Stimulated activated CD8-positive, alpha-beta memory T cell treated with anti-CD3 and anti-CD28 coated beads, Interleukin-4, amount 100 ng/mL, for 48 hours (primary cell): ENCODE measurements at regions not wholly inside any gene's neighbourhood (a gene's known extent, or its start where the extent isn't known, plus 50 kb on each side); places are given as distances from the start of the nearest gene placed in this dataset.
A peak's percentile ranks its signal among the peaks of the same experiment; 100 is the strongest.

Experiments
- DNase-seq: peaks from one replicate; pipeline ENCODE4 v3.0.0-alpha.2; 2020

DNA sequence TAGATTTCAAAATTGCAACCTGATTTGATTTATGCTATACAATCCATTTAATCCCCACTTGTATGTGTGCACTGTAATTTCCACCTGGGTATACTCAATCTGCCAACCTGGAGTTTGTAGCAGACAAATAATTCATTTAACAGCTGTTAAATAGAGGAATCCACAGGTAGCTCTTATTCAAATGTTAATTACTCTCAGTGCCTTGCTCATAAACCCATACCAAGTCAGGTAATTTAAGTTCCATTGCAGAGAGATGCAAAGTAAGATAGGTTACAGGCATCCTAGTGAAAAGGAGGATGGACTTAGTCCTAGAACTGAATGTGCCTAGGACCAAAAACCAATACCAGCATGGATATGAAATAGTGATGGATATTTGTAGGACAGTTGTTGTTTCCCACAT, 674.2 kb downstream of the TBL1XR1 start:
- DNase-seq = no peak

DNA sequence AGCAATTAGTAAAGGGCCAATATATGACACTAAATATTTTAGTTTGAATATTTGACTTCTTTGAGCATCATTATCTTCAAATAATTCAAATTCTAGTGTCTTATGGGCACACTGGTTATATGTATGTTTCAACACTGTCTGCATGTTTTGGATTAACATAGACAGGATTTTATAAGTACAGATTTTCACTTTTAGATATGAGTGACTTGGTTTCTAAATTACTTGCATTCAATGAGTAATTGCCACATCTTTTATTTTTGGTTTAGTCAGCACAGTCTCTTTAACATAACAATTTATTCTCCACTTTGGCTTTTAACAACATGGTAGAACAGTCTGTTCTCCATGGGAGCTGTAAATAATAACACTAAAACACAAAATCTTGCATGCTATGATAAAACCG, 674.8 kb downstream of the TBL1XR1 start:
- DNase-seq = no peak

DNA sequence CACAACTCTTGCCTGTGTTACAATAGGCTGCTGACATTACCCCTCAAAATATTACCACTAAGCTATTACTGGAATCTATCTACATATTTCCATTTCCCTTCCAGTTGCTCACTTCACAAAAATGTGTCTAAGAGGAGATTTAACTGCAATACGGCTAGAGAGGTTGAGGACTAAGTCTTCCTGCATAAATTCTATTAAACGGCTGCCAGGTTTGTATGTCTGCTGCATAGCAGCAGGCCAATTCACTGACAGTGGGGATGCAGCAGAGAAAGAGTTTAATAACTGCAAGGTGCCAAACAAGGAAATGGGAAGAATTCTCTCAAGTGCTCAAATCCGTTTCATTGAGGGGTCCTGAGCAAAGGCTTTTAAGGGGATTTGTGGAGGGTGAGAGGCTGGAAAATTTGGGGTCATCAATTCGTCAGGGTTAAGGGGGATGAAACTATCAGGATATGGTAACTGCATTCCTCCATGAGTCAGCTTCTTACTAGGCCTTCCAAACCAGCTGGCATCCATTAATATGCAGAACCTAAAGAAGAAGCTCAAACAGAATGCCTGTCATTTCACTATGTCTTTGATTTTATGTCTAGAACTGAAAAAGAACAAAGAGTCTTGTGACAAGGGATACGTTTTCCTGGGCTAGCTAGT, 675.6 kb downstream of the TBL1XR1 start:
- no peak for DNase-seq

DNA sequence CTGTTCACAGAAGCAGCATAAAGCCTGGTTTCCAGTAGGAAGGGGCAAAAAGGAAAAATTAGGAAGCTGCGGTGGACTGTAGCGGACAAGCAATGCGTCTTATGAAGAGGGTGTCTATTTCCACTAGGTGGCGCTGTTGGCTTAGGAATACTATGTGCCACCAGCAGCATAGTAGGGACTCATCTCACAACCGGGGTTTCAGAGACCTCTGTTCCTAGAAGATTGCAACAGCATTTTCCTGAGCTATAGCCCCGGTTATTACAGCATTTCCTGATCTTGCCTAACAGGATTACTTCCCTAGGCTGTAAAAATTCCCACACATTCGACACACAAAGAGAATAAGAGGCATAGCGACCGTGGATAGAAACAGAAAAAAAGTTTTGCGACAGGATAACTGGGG, 683.0 kb downstream of the TBL1XR1 start:
- DNase-seq = peak; percentile 34

DNA sequence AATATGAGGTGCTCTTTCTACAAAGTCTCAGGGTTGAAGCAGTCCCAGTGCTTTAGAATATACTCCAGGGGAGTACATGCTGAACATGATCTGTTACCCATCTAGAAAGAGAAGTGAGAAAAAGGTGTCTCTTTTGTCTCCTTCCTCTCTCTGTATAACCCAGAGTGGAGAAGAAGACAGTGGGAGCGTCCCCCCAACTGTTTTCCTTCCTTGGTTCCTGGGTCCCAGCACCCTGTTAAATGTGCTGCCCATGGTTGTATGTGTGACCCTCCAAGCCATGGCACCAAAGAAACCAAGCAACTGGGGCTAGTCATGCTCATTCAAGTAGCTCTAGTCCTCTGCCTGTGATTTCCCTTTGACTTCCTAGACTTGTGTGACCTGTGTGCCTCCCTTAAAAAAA, 683.7 kb downstream of the TBL1XR1 start:
- peak; percentile 38 for DNase-seq

DNA sequence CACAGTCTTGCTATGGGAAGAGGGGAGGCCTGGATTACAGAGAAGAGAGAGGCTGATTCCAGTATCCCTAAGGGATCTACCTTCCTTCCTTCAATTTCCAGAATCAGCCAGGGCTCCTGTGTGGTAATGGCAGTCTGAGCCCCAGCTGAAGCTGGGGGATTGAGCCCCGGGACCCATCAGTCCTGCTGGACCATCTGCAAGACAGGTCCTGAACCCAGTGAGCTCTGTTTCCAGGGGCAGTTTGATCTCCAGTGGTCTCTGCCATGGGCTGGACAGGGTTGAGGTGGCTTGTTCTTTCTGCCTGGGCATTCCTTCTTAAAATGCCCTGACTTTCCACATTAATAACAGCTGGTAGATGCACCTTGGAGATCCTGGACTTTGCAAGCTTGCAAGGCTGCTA, 685.2 kb downstream of the TBL1XR1 start:
- no peak for DNase-seq

DNA sequence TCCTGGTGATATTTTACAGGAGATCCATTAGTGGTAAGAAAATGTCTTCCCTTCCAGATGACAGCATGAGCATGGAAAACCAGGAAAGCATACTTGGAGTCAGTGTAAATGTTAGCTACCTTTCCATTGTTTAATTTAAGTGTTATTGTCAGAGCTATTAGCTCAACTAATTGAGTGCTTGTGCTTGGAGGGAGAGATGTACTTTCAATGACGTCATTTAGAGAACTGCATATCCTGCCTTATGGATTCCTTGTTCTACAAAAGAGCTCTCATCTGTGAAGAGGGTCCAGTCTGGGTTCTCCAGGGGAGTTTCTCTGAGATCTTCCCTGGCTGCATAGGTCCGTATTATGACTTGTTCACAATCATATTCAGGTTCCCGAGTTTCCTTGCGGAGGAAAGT, 687.2 kb downstream of the TBL1XR1 start:
- DNase-seq = no peak

DNA sequence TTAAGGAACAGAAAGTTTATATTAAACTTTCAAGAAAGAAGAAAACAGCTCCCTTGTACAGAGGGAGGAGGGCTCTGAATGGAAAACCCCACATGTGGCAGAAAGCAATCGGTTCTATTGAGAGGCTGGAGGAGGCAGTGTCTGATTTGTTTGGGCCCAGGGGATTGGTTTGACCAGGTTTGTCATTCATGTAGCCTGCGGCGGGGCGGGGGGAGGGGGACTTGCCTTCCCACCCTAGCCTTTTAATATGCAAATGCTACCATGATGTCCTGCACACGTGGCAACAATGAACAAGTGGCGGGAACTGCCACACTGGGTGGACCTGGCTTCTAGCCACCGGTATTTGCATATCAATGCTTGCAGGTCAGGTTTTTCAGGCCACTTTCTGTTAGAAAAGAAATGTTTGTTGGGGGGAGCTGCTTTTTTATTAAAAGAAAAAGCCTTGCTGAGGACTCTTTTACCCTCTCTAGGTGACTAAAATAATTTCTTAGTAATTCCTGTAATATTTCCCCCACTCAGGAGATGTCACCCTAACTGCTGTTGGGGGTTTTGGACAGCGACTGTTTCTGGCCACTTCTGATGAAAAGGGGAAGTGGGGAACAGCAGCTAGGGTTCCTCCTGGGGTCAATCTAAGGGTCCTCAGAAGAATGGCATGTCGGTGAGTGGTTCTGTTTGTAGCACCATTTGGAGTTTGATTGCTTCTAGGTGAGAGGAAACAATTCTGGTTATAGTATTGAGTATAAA, 691.2 kb downstream of the TBL1XR1 start:
- no peak for DNase-seq

DNA sequence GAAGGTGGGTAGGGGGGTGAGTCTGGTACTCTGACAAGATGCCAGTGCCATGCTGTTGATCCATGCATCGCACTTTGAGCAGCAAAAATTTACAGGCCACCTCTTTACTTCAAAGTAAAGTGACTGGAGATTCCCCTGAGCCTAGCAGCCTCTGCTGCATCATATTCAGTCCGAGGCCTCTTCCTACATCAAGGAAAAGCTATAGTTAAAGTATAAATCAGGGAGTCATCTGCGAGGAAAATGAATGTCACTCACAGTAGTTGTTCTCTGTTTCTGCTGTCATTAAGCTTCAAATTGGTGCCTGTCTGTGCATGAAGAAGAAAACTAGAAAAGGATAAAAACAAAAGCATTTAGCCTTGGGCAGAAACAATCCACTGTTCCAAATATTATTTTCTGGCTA, 706.2 kb downstream of the TBL1XR1 start:
- no peak for DNase-seq

DNA sequence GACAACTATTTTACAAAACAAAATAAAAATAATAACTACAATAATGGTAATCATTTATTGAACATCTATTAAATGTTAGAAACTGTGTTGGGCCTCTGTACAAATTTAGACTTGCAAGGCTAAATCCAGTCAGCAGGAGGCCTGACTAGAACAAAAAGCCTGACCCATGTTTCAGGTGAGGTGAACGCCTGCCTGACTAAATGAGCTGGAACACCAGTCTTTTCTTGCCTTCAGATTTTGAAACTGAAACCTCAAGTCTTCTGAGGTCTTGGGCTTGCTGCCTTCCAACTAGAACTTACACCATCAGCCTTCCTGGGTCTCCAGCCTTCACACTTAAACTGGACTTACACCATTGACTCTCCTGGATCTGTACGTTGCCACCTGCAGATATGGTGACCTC, 706.9 kb downstream of the TBL1XR1 start:
- DNase-seq = no peak

DNA sequence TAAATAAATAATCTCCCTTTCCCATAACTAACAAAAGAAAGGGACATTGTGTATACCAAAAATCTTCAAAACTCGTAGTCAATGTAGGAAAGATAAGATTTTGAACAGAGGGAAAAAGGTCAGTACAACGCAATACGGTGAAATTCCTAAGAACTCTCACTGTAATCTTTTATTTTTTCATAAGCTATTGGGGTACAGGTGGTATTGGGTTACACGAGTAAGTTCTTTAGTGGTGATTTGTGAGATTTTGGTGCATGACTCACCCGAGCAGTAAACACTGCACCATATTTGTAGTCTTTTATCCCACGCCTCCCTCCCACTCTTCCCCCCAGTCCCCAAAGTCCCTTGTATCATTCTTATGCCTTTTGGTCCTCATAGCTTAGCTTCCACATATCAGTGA, 718.0 kb downstream of the TBL1XR1 start:
- no peak for DNase-seq

DNA sequence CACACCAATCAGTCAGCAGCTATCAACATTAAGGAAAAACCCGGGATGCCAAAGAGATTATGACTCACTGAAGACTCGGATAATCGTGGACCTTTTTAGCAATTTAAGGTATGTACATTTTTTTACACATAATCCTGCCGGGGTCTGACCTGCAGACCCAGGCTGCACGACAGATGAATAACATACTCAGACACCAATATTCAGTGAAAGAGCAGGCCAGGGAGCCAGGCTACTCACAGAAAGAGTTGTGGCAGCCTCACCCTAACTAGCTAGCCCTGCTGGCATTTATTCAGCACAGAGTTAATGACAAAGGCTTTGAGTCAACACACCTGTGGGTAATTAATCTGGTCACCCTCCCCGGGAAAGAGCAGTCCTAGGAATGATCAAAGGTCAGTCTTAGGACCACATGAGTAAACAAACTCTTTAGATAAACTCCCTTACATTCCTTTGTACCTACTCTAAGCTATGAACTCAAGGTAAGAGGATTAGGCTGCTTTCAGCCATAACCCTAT, 727.5 kb downstream of the TBL1XR1 start:
- DNase-seq = no peak

DNA sequence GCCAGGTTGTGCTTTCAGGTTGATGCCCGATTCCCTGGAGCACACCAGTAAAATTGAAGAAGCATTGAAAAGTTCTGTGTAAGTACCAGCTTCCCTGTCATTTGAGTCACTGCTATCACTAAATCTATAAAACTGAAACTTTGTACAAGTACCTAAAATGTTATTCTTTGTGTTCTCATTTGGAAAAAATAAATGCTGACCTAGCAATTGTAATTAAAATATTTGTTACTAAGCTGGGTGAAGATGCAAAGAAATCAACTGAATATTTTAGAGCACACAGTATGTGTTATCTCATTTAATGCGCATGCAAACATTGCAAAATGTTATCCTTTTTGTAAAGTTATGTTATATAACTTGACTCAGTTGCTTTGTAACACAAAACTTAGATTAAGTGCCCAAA, 733.7 kb downstream of the TBL1XR1 start:
- no peak for DNase-seq

DNA sequence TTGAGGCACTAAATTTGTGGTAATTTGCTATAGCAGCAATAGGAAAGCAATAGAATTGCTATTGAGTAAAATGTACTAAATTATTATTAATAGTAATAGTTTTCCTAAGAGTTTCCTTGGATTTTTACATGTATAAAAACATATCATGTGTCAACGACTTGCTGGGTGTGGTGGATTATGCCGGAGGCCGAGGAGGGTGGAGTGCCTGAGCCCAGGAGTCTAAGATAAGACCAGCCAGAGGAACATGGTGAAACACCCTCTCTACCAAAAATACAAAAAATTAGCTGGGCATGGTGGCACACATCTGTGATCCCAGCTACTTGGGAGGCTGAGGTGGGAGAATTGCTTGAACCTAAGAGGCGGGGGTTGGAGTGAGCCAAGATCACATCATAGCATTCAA, 749.9 kb downstream of the TBL1XR1 start:
- DNase-seq = no peak

DNA sequence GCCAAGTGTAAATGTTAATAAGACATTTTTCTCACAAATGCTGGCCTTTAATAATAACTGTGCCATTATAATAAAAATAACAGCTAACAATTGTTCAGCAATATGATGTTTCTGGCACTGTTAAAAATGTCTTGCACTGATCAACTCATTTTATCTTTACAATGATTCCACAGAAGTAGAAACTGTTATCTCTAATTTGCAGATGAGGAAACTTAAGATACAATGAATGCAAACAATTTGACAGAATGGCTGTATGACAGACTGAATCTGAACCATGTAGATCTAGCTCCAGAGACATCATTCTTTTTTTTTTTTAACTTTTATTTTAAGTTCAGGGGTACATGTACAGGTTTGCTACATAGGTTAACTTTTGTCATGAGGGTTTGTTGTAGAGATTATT, 755.0 kb downstream of the TBL1XR1 start:
- DNase-seq = no peak

DNA sequence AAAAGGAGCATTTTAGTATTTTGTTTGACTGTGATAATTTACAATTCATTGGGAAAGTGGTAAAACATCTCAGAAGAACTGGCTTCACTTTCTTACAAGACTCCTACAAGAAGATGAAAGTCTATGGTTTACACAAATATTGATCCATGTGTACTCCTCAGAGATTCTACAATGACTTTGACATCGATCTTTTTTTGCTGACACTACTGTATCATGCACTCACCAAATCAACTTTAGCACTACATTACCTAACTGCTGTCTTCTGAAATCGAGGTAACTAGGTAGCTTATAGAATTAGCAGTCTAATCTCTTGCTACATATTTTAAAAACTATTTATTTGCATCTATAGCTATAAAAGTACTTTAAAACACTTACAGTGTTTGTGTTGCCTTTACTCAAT, 757.6 kb downstream of the TBL1XR1 start:
- no peak for DNase-seq

DNA sequence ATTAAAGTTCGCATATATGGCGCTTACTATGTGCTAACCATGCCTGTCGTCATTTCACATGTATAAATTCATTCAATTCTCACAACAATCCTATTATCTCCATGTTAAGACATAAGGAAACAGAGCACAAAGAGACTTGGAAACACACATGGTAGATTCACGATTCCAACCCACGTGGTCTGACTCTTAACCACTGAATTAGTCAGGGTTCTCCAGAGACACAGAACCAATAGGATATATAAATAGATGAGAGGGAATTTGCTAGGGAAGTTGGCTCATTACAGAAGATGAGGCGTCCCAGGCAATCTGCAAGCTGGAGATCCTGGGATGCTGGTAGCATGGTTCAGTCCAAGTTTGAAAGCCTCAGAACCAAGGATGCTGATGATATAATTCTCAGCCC, 765.3 kb downstream of the TBL1XR1 start:
- DNase-seq = no peak

DNA sequence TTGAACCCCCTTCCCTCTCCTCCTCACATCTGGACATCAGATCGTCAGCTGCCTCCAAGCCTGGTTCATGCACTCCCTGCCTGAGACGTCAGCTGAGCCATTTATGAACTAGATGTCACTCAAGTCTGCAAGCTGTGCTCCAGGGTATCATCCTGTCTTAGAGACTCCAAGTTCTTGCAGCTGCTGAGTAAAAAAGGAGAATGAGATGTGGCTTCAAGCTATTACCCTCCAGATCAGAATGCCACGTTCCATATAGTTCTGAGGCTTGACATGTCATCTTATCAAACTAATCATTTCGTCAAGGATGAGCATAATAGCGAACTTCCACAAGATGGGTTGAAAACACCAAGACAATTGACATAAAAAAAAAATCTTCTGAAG, 766.3 kb downstream of the TBL1XR1 start:
- no peak for DNase-seq

DNA sequence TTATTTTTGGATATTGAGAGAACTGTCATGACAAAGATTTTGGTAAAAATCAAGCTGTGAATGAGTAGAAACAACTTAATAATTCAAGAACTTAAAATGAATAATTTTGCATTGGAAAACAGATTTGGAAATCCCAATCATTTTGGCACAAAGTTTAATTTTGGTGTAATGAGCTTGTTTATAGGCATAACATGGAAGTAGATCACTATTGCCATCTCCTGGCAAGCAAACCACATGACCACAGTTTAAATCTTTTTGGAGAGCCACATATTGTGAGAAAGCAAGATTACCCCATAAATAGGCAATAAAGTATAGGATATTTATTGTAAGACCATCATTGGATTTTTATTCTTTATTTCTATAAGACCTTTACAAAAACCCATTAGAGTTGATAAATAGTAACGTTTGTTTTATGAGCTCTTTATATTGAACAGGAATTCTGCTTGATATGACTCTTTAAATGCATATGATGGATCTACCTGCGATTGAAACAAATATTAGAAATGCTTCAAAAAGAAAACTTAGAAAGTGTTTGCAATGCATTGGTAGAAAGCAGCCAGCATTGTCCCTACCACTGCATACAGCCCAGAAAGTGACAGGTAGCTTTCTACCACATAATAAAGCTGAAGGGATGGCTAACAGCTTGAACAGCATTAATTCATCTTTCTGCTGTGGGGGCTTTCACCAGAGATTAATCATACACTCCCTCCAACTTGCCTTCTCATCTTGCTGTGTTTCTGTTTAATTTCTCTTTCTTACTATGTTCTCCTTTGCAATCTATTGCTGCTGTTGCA, 766.8 kb downstream of the TBL1XR1 start:
- DNase-seq = no peak

DNA sequence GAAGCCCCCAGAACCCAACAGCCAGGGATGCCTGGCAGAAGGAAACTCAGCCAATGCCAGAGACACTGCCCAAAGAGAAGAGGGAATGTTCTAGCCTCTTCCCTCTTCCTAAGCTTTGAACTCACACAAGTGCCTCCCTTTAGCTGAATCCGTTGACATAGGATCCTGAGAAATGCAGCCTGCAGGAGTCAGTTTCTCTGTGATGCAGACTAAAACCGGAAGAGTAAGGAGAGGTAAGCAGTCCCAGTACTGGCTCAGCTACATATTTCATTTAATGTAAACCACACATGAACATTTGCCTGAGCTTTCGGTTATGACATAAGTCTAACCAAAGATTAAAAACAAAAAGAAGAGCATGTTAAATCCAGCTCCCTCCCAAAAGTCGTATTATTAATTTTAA, 768.7 kb downstream of the TBL1XR1 start:
- DNase-seq = no peak

DNA sequence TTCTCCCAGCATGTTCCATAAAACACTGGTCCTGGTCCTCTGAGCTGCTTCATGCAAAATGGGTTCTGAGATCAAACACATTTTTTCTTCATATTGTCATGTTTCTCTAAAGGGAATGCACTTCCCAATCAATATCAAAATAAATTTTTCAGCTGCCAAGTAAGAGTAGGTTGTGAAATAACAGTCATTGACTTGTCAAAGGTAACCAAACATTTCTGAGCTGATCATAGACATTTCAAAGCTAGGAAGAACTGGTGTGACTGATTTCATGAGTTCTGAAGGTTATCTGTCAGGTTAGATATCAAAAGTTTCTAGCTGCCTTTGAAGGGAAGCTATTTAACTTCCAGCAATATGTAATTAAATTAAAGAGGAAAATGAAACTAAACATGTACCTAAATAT, 770.9 kb downstream of the TBL1XR1 start:
- DNase-seq = no peak

DNA sequence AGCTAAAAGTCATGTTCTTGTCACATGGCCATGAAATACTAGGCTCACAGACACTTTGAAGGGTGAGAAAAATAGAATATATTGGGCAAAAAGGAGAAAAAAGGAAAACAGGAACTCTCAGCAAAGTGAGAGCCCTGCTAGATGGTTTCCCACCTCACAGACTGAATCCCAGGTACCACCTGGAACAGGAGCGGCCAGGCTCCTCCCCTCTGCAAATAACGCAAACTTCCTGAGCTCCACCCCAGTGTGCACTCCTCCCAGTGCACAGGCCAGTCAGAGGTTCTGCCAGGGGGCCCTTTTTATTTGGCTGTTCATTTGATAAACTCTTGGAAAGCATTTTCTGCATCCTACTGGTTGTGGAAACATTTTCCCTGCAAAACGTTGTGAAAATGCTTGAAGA, 780.4 kb downstream of the TBL1XR1 start:
- DNase-seq = no peak

DNA sequence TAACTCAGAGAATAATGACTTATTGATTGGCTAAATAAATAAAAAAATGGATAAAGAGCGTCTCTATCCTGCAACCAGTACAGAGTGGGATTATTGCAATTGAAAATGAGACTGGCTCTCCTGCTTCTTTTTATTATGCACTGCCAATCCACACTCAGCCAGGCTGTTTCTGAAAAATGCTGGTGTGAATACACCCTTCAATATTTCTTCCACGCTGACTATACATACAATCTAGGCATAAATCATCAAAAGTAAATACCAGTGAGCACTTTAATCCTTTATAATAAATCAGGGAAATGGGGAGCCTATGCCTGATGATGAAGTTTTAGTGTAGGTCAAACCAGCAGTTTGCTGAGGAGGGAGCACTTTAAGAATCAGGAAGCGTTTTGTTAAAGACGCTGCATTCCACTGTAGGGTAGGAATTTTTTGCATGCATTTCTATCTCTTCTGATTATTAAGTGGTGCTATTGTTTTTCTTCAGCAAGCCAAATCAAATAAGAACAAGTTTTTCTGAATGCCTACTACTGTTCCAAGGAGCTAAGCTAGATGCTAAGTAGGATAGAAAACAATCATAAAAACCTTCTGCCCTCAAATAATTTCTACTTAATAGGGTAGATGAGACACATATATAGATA, 781.5 kb downstream of the TBL1XR1 start:
- no peak for DNase-seq

DNA sequence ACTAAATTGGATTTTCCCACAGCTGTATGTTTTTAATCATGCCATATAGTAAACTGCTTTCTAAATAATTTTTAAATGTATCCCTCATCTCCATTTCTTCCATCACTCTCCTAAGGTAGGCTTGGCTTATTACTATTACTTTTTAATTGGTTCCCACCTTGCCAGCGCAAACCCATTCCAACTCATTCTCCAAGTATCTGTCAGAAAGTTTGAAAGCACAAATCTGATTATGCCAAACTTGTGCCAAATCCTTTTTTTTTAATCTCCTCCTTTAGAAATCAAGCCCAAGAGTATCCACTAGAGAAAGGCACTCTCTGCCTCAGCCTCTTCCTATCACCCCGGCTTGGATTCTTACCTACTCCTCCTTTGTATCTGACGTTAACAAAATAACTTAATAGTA, 784.5 kb downstream of the TBL1XR1 start:
- no peak for DNase-seq
